K562 (cell line): ENCODE measurements at regions not wholly inside any gene's neighbourhood (a gene's known extent, or its start where the extent isn't known, plus 50 kb on each side); places are given as distances from the start of the nearest gene placed in this dataset.

ENCODE experiments used
- CTCF ChIP-seq, 3 experiments: IDR thresholded peaks in 2 of 3; conservative IDR thresholded peaks in 1 of 3; 2 replicates each; pipeline ENCODE4 v1.5.1; 2011 to 2012; ENCODE audit warnings: low read length in 3 of 3, mild to moderate bottlenecking in 3 of 3, control low read depth in 2 of 3, improper control_type of control experiment in 1 of 3, inconsistent platforms in 1 of 3, low read depth in 1 of 3, mixed read lengths in 1 of 3, moderate library complexity in 1 of 3; ENCODE audit not compliant: insufficient read depth in 2 of 3
- JUND ChIP-seq, 2 experiments: IDR thresholded peaks; 2 replicates in 1 of 2; 3 replicates in 1 of 2; pipeline ENCODE4 v1.6.1; 2011; ENCODE audit warnings: borderline replicate concordance in 2 of 2, low read depth in 2 of 2, low read length in 2 of 2, improper control_type of control experiment in 1 of 2, missing biosample characterization in 1 of 2, missing genetic modification characterization in 1 of 2, missing genetic modification reagents in 1 of 2
- KDM2B ChIP-seq: fragments of 250-450 bp; sonication (Bioruptor Pico); IDR thresholded peaks from 2 replicates; pipeline ENCODE4 v1.8.0; 2021; ENCODE audit warnings: mild to moderate bottlenecking, moderate library complexity
- L3MBTL2 ChIP-seq: fragments of 450-650 bp; IDR thresholded peaks from 2 replicates; pipeline ENCODE4 v1.6.1; 2016; ENCODE audit warnings: mild to moderate bottlenecking, moderate library complexity
- LARP7 ChIP-seq: fragments of 450-650 bp; IDR thresholded peaks from 2 replicates; pipeline ENCODE4 v1.6.1; 2016
- MYBL2 ChIP-seq, 2 experiments: fragments of 450-650 bp in 1 of 2; sonication (generic) in 1 of 2; formaldehyde crosslinking in 1 of 2; IDR thresholded peaks; 2 replicates each; pipeline versions ENCODE4 v1.6.1 to v1.8.1; 2017 to 2022; ENCODE audit warnings: borderline replicate concordance in 1 of 2, inconsistent platforms in 1 of 2, low read depth in 1 of 2, mild to moderate bottlenecking in 1 of 2, missing genetic modification reagents in 1 of 2, moderate library complexity in 1 of 2
- NFATC3 ChIP-seq: fragments of 450-650 bp; IDR thresholded peaks from 2 replicates; pipeline ENCODE4 v1.6.1; 2017; ENCODE audit warnings: mild to moderate bottlenecking
- RFX5 ChIP-seq: IDR thresholded peaks from 2 replicates; pipeline ENCODE4 v1.6.1; 2011; ENCODE audit warnings: low read depth, mild to moderate bottlenecking, improper control_type of control experiment, low read length
- SMARCB1 ChIP-seq: IDR thresholded peaks from 2 replicates; pipeline ENCODE4 v1.6.1; 2011; ENCODE audit warnings: improper control_type of control experiment, low read depth; ENCODE audit not compliant: insufficient read length
- ZFP30 ChIP-seq: fragments of 250-450 bp; sonication (Bioruptor Pico); IDR thresholded peaks from 2 replicates; pipeline ENCODE4 v1.8.0; 2022; ENCODE audit warnings: moderate library complexity, mild to moderate bottlenecking, inconsistent platforms, borderline replicate concordance
- ZNF3 ChIP-seq: fragments of 250-450 bp; sonication (Bioruptor Pico); IDR thresholded peaks from 2 replicates; pipeline ENCODE4 v1.5.0; 2021; ENCODE audit warnings: mild to moderate bottlenecking, moderate library complexity
- ZNF76 ChIP-seq: fragments of 250-450 bp; sonication (Bioruptor Pico); IDR thresholded peaks from 2 replicates; pipeline ENCODE4 v1.4.0; 2020; ENCODE audit warnings: mild to moderate bottlenecking, moderate library complexity, borderline replicate concordance
- TF ChIP-seq, protein P1 (sequence below): fragments of 250-450 bp; sonication (Bioruptor Pico); IDR thresholded peaks from 2 replicates; pipeline ENCODE4 v1.5.0; 2021; ENCODE audit warnings: mild to moderate bottlenecking, moderate library complexity

DNA sequence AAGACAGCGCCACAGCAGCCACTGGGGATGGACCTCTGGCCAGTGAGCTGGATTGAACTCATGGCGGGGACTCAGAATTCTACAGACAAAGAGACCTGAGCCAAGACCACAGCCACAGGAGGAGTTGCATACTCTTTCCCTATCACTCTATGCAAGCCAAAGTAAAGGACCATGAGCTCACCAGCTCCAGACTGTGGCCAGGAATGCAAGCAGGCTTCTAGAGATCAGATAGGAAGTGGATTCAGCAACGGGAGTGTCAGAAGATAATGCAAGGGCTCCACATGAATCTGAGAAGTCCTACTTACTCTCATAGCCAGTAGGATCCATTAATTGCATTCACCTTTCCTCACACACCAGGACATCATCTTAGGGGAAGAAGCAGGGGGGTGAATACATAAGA lies 415.4 kb upstream of the POU3F3 start:
- TF ChIP-seq, protein P1, sequence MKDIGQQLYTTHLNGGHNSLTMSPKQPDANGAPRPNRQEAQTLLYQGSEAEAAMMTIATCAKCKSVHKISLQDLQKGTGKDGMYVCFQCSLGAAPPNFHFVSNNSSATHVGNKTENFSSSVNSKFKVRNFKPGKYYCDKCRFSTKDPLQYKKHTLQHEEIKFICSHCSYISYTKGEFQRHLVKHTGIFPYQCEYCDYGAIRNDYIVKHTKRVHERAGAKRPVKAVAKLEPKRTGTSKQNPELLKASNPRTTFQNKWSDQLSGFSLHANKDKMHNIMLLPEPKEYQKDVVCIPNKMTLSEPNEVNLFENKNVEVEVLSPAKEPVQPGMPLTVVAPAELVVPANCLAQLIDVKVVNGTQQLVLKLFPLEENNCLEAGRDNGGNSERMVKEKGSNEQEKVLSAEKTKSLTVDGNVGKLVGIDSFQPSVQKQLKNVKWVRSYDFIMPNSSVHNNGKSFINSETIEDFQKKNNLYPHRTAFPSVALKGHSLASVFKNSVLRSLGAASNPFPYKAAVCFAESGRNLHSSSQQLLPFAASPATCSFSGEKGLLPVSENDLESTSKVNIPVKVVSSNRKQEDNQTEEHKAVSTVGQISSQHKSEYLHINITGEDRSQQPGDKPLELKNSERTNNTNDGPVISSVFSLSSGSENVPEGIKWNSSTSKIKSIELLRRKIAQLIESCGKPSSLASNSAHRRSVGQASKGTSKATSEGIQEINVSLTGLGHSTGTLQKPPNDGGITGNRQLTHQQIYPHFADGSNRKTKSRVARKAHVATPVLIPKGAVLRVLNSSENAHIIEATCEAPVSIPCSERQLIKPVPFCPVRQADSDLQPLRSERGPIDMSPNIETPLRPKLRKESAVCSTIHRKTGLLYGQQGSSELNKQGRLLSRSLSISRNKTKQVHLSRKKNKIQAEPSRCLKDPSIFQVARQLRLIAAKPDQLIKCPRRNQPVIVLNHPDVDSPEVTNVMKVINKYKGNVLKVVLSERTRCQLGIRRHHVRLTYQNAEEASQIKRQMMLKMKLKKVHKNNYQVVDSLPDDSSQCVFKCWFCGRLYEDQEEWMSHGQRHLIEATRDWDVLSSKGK, result no peak
- TF ChIP-seq ZNF3 (CRISPR knock-in tag) (no peak), KDM2B (no peak), NFATC3 (no peak), ZNF76 (CRISPR knock-in tag) (no peak), JUND (IDR thresholded peaks at IDR 0.05; ENCODE audit: borderline replicate concordance, low read depth, low read length) (no peak), JUND (tag; IDR thresholded peaks at IDR 0.05; ENCODE audit: borderline replicate concordance, low read depth, low read length) (no peak), LARP7 (no peak), SMARCB1 (no peak), L3MBTL2 (no peak), ZFP30 (no peak), MYBL2 (IDR thresholded peaks at IDR 0.05; ENCODE audit: low read depth) (no peak), MYBL2 (CRISPR knock-in tag; IDR thresholded peaks at IDR 0.05; ENCODE audit: borderline replicate concordance) (no peak), CTCF (IDR thresholded peaks at IDR 0.05 in 2 of 3, conservative IDR thresholded peaks at IDR 0.05 in 1 of 3; ENCODE audit: insufficient read depth in 2 of 3, low read depth in 1 of 3, low read length in 3 of 3) (no peak), RFX5 (no peak)
